22Rv1 (cell line): ENCODE measurements at regions not wholly inside any gene's neighbourhood (a gene's known extent, or its start where the extent isn't known, plus 50 kb on each side); places are given as distances from the start of the nearest gene placed in this dataset.

Experiments used
- H3K27ac ChIP-seq: fragments of 450-650 bp; 2 replicates; pipeline ENCODE4 v1.5.1; 2017
- ZFX ChIP-seq: fragments of 450-650 bp; IDR thresholded peaks from 2 replicates; pipeline ENCODE4 v1.6.1; 2017; ENCODE audit warnings: antibody characterized with exemption, borderline replicate concordance
- TF ChIP-seq, protein P1 (sequence below): fragments of 450-650 bp; IDR thresholded peaks from 2 replicates; pipeline ENCODE4 v1.5.1; 2017; ENCODE audit warnings: mild to moderate bottlenecking

DNA sequence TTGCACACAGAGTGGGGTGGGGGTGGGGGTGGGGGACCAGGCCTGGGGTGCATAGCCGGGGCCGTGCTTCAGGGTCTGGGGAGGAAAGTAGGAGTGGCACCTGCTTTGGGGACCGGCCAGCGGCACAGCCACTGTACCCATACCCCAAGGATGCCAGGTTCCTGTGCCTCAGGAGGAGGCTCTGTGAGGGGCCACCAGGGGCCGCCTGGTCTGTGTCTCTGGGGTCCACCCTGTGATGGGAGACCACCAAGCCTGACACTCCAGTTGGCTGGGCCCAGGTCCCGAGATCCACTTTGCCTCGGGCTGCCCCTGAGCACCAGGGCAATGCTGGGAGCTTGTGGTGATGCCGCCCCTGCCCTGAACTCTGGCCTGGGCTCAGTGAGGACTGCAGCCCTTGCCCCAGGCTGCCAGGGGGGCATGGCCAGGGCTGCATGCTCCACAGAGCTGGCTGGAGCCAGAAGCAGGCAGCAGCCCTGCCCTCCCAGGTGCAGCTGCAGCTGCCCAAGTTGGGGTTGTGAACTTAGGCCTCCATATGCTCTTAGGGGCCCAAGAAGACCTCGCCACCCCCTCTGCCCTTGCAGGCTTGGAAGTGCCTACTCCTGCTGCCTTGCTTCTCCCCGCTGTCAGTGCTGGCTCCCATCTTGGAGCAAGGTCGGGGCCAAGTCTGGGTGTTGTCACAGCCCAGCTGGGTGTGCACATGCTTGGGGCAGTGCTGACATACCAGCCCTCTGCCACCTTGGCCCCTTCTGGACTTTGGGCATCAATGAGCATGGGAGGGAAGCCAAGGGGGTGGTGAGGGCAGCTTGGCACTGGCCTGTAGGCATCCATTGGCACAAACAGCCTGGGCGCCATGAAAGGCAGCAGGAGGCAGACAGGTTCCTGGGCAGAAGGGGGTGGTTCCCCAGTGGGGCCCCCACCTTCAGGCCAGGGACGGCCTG, 123.3 kb upstream of the THY1 start:
- no peak overlapping the region for H3K27ac ChIP-seq
- TF ChIP-seq, protein P1, sequence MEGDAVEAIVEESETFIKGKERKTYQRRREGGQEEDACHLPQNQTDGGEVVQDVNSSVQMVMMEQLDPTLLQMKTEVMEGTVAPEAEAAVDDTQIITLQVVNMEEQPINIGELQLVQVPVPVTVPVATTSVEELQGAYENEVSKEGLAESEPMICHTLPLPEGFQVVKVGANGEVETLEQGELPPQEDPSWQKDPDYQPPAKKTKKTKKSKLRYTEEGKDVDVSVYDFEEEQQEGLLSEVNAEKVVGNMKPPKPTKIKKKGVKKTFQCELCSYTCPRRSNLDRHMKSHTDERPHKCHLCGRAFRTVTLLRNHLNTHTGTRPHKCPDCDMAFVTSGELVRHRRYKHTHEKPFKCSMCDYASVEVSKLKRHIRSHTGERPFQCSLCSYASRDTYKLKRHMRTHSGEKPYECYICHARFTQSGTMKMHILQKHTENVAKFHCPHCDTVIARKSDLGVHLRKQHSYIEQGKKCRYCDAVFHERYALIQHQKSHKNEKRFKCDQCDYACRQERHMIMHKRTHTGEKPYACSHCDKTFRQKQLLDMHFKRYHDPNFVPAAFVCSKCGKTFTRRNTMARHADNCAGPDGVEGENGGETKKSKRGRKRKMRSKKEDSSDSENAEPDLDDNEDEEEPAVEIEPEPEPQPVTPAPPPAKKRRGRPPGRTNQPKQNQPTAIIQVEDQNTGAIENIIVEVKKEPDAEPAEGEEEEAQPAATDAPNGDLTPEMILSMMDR, result no peak
- TF ChIP-seq ZFX, result no peak

DNA sequence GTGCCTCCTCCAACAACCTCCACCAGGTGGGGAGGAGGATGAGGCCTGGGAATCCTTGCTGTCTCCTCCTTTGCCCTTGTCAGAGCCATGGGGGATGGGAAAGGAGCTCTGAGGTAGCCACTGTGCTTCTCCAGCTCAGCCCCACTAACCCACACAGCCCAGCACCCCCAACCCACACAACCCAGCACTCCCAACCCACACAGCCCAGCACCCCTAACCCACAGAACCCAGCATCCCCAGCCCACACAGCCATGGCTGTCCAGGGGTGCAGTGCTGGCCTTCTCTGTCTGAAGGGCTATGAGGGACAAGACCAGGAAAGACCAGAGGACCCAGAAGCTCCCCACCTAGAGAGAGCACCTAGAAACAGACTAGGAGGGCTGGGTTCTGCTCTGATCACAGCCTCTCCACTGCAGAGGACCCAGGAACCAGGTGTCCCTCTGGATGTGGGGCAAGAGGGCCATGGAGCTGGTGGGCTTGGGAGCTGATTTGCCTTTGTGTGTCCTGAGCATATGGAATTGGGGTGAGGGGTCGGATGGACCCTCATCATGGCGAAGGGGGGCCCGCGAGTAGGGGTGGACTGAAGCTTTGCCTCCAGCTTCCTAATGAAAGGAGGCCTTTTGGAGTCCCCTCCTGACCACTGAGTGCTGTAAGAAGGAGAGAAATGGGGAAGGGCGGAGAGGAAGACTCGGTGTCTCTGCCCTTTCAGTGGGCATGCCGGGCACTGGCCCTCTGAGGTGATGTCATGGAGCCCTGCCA, 117.6 kb upstream of the THY1 start:
- TF ChIP-seq ZFX, result no peak
- TF ChIP-seq, protein P1, result no peak

DNA sequence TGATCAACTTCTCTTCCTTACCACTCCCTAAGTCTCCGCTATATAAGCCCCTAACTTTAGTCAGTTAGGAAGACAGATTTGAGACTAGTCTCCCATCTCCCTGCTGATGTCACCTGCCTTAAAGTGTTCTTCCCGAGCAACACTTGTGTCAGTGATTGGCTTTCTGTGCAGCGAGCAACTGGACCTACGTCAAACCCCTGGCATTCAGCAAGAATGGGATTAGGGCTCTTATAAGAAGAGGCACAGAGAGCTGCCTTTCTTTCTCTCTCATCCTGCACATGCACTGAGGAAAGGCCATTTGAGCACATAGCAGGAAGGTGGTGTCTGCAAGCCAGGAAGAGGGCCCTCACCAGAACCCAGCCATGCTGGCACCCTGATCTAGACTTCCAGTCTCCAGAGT, 116.6 kb upstream of the THY1 start:
- TF ChIP-seq ZFX, result no peak
- TF ChIP-seq, protein P1, result no peak
- H3K27ac ChIP-seq, result no peak overlapping the region

More for the DNA sequence above, 117.6 kb upstream of the THY1 start:
- no peak overlapping the region for H3K27ac ChIP-seq

DNA sequence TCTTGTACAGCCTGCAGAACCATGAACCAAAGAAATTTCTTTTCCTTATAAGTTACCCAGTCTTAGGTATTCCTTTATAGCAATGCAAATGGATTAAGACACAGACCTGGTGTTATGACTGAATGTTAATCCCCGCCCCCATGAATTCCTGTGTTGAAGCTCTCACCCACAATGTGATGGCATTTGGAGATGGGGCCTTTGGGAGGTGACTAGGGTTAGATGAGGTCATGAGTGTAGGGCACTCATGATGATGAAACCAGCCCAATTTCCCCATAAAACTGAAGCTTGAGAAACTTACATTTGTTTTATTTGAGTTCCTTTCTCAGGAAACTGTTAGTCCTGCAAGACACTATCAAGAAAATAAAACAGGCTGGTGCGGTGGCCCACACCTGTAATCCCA, 115.8 kb upstream of the THY1 start:
- no peak overlapping the region for H3K27ac ChIP-seq

DNA sequence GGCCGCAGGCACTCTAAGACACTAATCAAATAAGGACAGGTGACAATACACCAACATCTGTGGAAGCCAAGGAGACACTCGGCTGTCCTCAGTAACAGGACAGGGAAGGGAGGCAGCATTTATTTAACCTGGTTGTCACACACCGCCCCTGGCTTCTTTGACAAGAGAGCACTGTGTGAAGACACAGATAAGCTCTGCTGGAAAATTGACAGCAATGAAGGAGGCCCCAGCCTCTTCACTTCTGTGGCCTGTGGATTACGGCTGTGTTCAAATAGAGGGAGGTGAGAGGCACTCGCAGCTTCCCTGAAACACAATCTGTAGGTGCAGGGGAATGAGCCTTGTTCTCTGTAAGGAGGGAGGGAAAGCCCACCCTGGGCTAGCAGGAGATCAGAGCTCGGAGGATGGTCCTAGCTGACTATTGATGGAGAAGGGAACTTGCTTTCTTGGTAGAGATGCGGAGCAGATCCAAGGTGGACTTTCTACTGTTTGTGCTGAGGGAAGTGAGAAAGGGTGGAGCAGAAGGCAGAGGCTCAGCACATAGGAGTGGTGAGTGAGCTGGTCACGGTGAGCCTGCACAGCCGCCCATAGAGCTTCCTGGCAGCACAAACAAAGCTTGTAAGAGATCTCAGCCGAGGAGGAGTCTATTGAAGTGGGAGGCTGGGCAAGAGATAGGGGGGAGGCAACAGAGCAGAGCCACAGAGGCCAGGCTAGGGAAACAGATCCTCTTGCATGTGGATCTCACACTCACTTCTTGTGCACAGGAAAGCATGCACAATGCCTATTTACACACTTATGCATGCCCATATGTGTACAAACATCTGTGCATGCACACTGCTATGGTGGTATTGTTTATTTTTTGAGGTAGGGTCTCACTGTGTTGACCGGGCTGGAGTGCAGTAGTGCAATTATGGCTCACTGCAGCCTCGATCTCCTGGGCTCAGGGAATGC, 114.6 kb upstream of the THY1 start:
- no peak overlapping the region for H3K27ac ChIP-seq
- no peak for TF ChIP-seq ZFX
- TF ChIP-seq, protein P1, result no peak

More for the DNA sequence above, 115.8 kb upstream of the THY1 start:
- TF ChIP-seq, protein P1, result no peak
- TF ChIP-seq ZFX, result no peak

DNA sequence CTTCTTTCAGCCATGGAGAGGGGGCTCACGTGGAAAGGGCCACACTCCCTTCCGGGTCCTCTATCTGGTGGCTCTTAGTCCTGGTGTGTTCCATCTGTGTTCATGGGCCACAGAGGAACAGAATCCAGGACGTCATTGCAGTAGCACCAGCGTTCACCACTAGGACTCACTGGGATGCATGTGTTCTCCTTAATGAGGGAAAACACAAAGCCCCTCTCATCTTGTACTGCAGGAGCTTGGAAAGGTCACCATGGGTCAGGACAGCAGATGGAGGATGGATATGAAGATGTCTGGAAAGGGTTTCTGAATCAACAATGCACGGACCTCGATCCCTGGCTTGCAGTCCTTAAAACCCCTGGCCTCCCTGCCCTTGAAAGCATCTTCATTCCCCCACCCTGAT, 113.8 kb upstream of the THY1 start:
- TF ChIP-seq ZFX, result no peak
- TF ChIP-seq, protein P1, result no peak
- no peak overlapping the region for H3K27ac ChIP-seq
